ENCODE measurements at regions not wholly inside any gene's neighbourhood (a gene's known extent, or its start where the extent isn't known, plus 50 kb on each side); places are given as distances from the start of the nearest gene placed in this dataset.

- TF ChIP-seq EZH2 (IDR thresholded peaks at IDR 0.05; ENCODE audit: insufficient read depth, poor library complexity, severe bottlenecking) (no peak), EZH2phosphoT487 (IDR thresholded peaks at IDR 0.05; ENCODE audit: insufficient read depth, low read depth) (no peak)
These were observed 373.8 kb downstream of the NPIPA8 start for GRCh38 chr16:17962726-17963125.
